H1 (cell line): ENCODE measurements at regions not wholly inside any gene's neighbourhood (a gene's known extent, or its start where the extent isn't known, plus 50 kb on each side); places are given as distances from the start of the nearest gene placed in this dataset.

Source experiments
- CTCF ChIA-PET: fragments of 300-600 bp; sonication (Branson Sonifier 250); formaldehyde crosslinking; loops from one replicate; lab custom pipeline; 2021; ENCODE audit not compliant: partially characterized antibody; lab: Charles Lee
- POLR2A ChIA-PET: fragments of 300-600 bp; sonication (Branson Sonifier 250); formaldehyde crosslinking; loops from one replicate; lab custom pipeline; 2021; ENCODE audit warnings: inconsistent platforms; ENCODE audit not compliant: partially characterized antibody; lab: Charles Lee
- DNase-seq, 2 experiments: peaks; one replicate each; pipeline versions ENCODE4 v3.0.0 to v3.0.0-alpha.2; 2010 to 2022; ENCODE audit warnings: low spot score in 2 of 2, low read depth in 1 of 2, mixed read lengths in 1 of 2
- FAIRE-seq: peaks from 2 replicates; lab custom pipeline; 2011; peaks lifted over from hg19 to GRCh38; lab: Jason Lieb, UNC
- H2AFZ ChIP-seq: 2 replicates; pipeline ENCODE4 v1.8.1; 2012; ENCODE audit warnings: low read length, inconsistent platforms
- H2AK5ac ChIP-seq: 2 replicates; pipeline ENCODE4 v1.6.1; 2013; ENCODE audit warnings: low read depth, low read length
- H2BK120ac ChIP-seq: replicated peaks from 2 replicates; pipeline ENCODE3; 2013; ENCODE audit warnings: low read depth, low read length, inconsistent platforms
- H2BK12ac ChIP-seq: 2 replicates; pipeline ENCODE4 v1.6.1; 2013; ENCODE audit warnings: low read depth, low read length
- H2BK15ac ChIP-seq: 2 replicates; pipeline ENCODE4 v1.6.1; 2013; ENCODE audit warnings: low read length
- H2BK20ac ChIP-seq: 2 replicates; pipeline ENCODE4 v1.6.1; 2013; ENCODE audit warnings: low read length
- H2BK5ac ChIP-seq: 2 replicates; pipeline ENCODE4 v1.6.1; 2013; ENCODE audit warnings: low read depth, low read length
- H3K14ac ChIP-seq: 2 replicates; pipeline ENCODE4 v1.6.1; 2013; ENCODE audit warnings: inconsistent platforms; ENCODE audit not compliant: insufficient read length
- H3K18ac ChIP-seq: 2 replicates; pipeline ENCODE4 v1.6.1; 2013; ENCODE audit warnings: low read length; ENCODE audit errors: extremely low read depth
- H3K23ac ChIP-seq: 2 replicates; pipeline ENCODE4 v1.6.1; 2013; ENCODE audit warnings: inconsistent platforms; ENCODE audit not compliant: insufficient read length
- H3K23me2 ChIP-seq: 2 replicates; pipeline ENCODE4 v1.6.1; 2013; ENCODE audit warnings: low read depth, low read length
- H3K27ac ChIP-seq: 2 replicates; pipeline ENCODE4 v1.6.1; 2011; ENCODE audit warnings: low read depth, low read length, inconsistent platforms
- H3K27me3 ChIP-seq, 4 experiments: replicated peaks in 1 of 4; 1 replicate in 1 of 4; 2 replicates in 3 of 4; pipeline versions ENCODE4 v1.6.1 to v1.8.1; 2011 to 2013; ENCODE audit warnings: low read length in 3 of 4, mild to moderate bottlenecking in 3 of 4, inconsistent platforms in 2 of 4, mixed read lengths in 2 of 4, moderate library complexity in 1 of 4; ENCODE audit not compliant: control insufficient read depth in 3 of 4, insufficient read depth in 3 of 4; ENCODE audit errors: extremely low read depth in 1 of 4
- H3K36me3 ChIP-seq, 4 experiments: 2 replicates each; pipeline versions ENCODE4 v1.6.1 to v1.8.1; 2011 to 2013; ENCODE audit warnings: mild to moderate bottlenecking in 4 of 4, low read length in 3 of 4, moderate library complexity in 2 of 4, control low read depth in 1 of 4, inconsistent platforms in 1 of 4; ENCODE audit not compliant: insufficient read depth in 4 of 4, control insufficient read depth in 2 of 4
- H3K4ac ChIP-seq: replicated peaks from 2 replicates; pipeline ENCODE3; 2013; ENCODE audit warnings: low read length, low read depth, mixed read lengths, inconsistent platforms; ENCODE audit not compliant: insufficient read length
- H3K4me1 ChIP-seq, 4 experiments: replicated peaks in 1 of 4; 1 replicate in 1 of 4; 2 replicates in 3 of 4; pipeline versions ENCODE4 v1.6.1 to v1.8.1; 2011 to 2013; ENCODE audit warnings: low read length in 3 of 4, inconsistent platforms in 2 of 4, mixed read lengths in 1 of 4; ENCODE audit not compliant: insufficient read depth in 4 of 4, control insufficient read depth in 3 of 4
- H3K4me2 ChIP-seq, 2 experiments: 2 replicates each; pipeline versions ENCODE4 v1.6.1 to v1.8.1; 2011 to 2013; ENCODE audit warnings: low read depth in 2 of 2, low read length in 2 of 2, control low read depth in 1 of 2, inconsistent platforms in 1 of 2, mild to moderate bottlenecking in 1 of 2; ENCODE audit not compliant: insufficient read depth in 1 of 2
- H3K4me3 ChIP-seq, 4 experiments: fragments of 200-600, 300-600 bp in 1 of 4; sonication (generic), shearing (Covaris generic), sonication (Bioruptor Twin) in 1 of 4; 2 replicates each; pipeline versions ENCODE4 v1.5.1 to v1.8.1; 2011 to 2016; ENCODE audit warnings: low read length in 4 of 4, low read depth in 3 of 4, control low read depth in 2 of 4, inconsistent platforms in 2 of 4, mild to moderate bottlenecking in 2 of 4, mixed read lengths in 1 of 4, moderate library complexity in 1 of 4; ENCODE audit not compliant: insufficient read depth in 2 of 4; ENCODE audit errors: extremely low read depth in 1 of 4
- H3K56ac ChIP-seq: replicated peaks from 2 replicates; pipeline ENCODE3; 2013; ENCODE audit warnings: low read depth, mild to moderate bottlenecking, mixed read lengths, low read length, inconsistent platforms; ENCODE audit not compliant: insufficient read length
- H3K79me1 ChIP-seq: 2 replicates; pipeline ENCODE4 v1.6.1; 2013; ENCODE audit warnings: low read depth, low read length, control low read depth
- H3K79me2 ChIP-seq, 2 experiments: 2 replicates each; pipeline versions ENCODE4 v1.6.1 to v1.8.1; 2012 to 2013; ENCODE audit warnings: low read length in 2 of 2, mild to moderate bottlenecking in 2 of 2, inconsistent platforms in 1 of 2; ENCODE audit not compliant: insufficient read depth in 2 of 2, control insufficient read depth in 1 of 2
- H3K9ac ChIP-seq, 4 experiments: replicated peaks in 1 of 4; 1 replicate in 1 of 4; 2 replicates in 3 of 4; pipeline versions ENCODE4 v1.6.1 to v1.8.1; 2011 to 2013; ENCODE audit warnings: low read depth in 3 of 4, low read length in 3 of 4, control low read depth in 2 of 4, mild to moderate bottlenecking in 2 of 4, moderate library complexity in 2 of 4, inconsistent platforms in 1 of 4; ENCODE audit errors: extremely low read depth in 1 of 4
- H3K9me3 ChIP-seq, 2 experiments: 2 replicates each; pipeline versions ENCODE4 v1.6.1 to v1.8.1; 2012 to 2013; ENCODE audit warnings: mild to moderate bottlenecking in 2 of 2, moderate library complexity in 2 of 2, control low read depth in 1 of 2, inconsistent platforms in 1 of 2, low read depth in 1 of 2, low read length in 1 of 2, mixed read lengths in 1 of 2; ENCODE audit not compliant: insufficient read depth in 2 of 2
- H4K20me1 ChIP-seq, 2 experiments: replicated peaks in 1 of 2; 2 replicates each; pipeline versions ENCODE3 to v1.8.1; 2011 to 2013; ENCODE audit warnings: inconsistent platforms in 2 of 2, low read length in 2 of 2, mild to moderate bottlenecking in 1 of 2; ENCODE audit not compliant: insufficient read depth in 2 of 2, control insufficient read depth in 1 of 2
- H4K5ac ChIP-seq: 2 replicates; pipeline ENCODE4 v1.6.1; 2013; ENCODE audit warnings: low read length, low read depth, mixed read lengths, inconsistent platforms; ENCODE audit not compliant: insufficient read length
- H4K8ac ChIP-seq: 2 replicates; pipeline ENCODE4 v1.8.0; 2013; ENCODE audit warnings: mild to moderate bottlenecking, moderate library complexity, low read length, inconsistent platforms; ENCODE audit not compliant: insufficient read depth; ENCODE audit errors: extremely low read depth
- H4K91ac ChIP-seq: replicated peaks from 2 replicates; pipeline ENCODE3; 2013; ENCODE audit warnings: low read length, mixed read lengths, inconsistent platforms; ENCODE audit not compliant: insufficient read length
- CHD2 ChIP-seq: IDR thresholded peaks from 2 replicates; pipeline ENCODE4 v1.6.1; 2012; ENCODE audit warnings: low read length, improper control_type of control experiment
- CTCF ChIP-seq, 3 experiments: IDR thresholded peaks; 1 replicate in 2 of 3; 2 replicates in 1 of 3; pipeline versions ENCODE4 v1.5.1 to v1.6.1; 2011; ENCODE audit warnings: low read length in 3 of 3, mild to moderate bottlenecking in 3 of 3, inconsistent platforms in 2 of 3, low read depth in 1 of 3, moderate library complexity in 1 of 3; ENCODE audit not compliant: insufficient read depth in 1 of 3; ENCODE audit errors: control extremely low read depth in 1 of 3
- JUND ChIP-seq: IDR thresholded peaks from 2 replicates; pipeline ENCODE4 v1.6.1; 2011; ENCODE audit warnings: mild to moderate bottlenecking, improper control_type of control experiment, low read length
- POU5F1 ChIP-seq: IDR thresholded peaks from 2 replicates; pipeline ENCODE4 v1.6.1; 2011; ENCODE audit warnings: low read depth, mild to moderate bottlenecking, low read length, moderate library complexity
- SRF ChIP-seq: IDR thresholded peaks from 2 replicates; pipeline ENCODE4 v1.6.1; 2011; ENCODE audit warnings: mild to moderate bottlenecking, low read depth, low read length, moderate library complexity
- TBP ChIP-seq: IDR thresholded peaks from 2 replicates; pipeline ENCODE4 v1.6.1; 2011; ENCODE audit warnings: low read depth, low read length, improper control_type of control experiment
- TCF12 ChIP-seq: IDR thresholded peaks from 2 replicates; pipeline ENCODE4 v1.6.1; 2011; ENCODE audit warnings: low read depth, mild to moderate bottlenecking, low read length
- WGBS, 2 experiments: shearing (Covaris generic) in 1 of 2; methylation state at CpG; one replicate each; pipeline versions ENCODE4 v1.1.6 to v1.1.7; 2013 to 2015; ENCODE audit warnings: low lambda C conversion rate in 2 of 2, mixed read lengths in 2 of 2, inconsistent platforms in 1 of 2, low coverage in 1 of 2, missing lambda C conversion rate in 1 of 2; ENCODE audit not compliant: insufficient replicate concordance in 2 of 2, insufficient coverage in 1 of 2, insufficient read length in 1 of 2; ENCODE audit errors: extremely low coverage in 1 of 2, missing lambda C conversion rate in 1 of 2; 5-methylcytosine and 5-hydroxymethylcytosine counted together

DNA sequence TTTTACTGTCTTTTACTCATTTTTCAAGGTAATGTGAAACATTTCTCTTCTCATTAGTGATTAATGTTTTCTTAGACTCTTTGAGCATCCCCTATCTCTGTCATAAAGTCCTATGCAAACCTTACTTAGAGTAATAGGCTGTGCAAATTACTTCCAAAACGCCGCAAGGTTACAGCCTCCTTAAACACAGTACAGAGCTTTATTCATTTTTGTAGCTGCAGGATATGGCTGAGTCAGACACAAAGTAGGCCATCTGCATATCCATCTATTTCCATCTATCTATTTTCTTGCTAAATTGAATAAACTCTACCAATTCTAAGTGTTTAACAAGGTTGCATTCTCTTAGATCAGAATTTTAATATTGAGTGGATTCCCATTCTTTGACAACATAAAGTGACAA lies 335.6 kb upstream of the SLC16A7 start:
- H3K27me3 ChIP-seq = peaks cover 0 to 1% (median 0%) of the 10 kb centered on the region in 4 experiments; a peak in 1 of 7 replicates
- H2BK20ac ChIP-seq = no peak overlapping the region
- no peak overlapping the region for H3K18ac ChIP-seq
- H2BK12ac ChIP-seq = no peak overlapping the region
- POLR2A ChIA-PET = no interaction called here
- DNase-seq (no peak), FAIRE-seq (no peak)
- no peaks in the 10 kb centered on the region for H3K23me2 ChIP-seq
- no peak overlapping the region for H3K4ac ChIP-seq
- H3K4me3 ChIP-seq = no peak overlapping the region
- H3K9me3 ChIP-seq = no peaks in the 10 kb centered on the region; a peak in 2 of 4 replicates
- no peak overlapping the region for H4K91ac ChIP-seq
- no peak overlapping the region for H3K27ac ChIP-seq
- CTCF ChIA-PET = no interaction called here
- H3K9ac ChIP-seq = no peak overlapping the region
- H2BK5ac ChIP-seq = no peak overlapping the region
- WGBS, 2 experiments = 94% methylated on average over 2 of the region's 2 CpGs; no CpG with 5 or more reads in 1 of the 2 experiments
- H3K56ac ChIP-seq = no peak overlapping the region
- H4K8ac ChIP-seq = no peak overlapping the region
- H2AK5ac ChIP-seq = no peak overlapping the region
- no peaks in the 10 kb centered on the region for H4K20me1 ChIP-seq
- H3K36me3 ChIP-seq = no peaks in the 10 kb centered on the region
- no peak overlapping the region for H3K4me2 ChIP-seq
- H3K14ac ChIP-seq = no peak overlapping the region
- TF ChIP-seq SRF (no peak), TCF12 (no peak), CHD2 (no peak), TBP (no peak), CTCF (IDR thresholded peaks at IDR 0.05; ENCODE audit: control extremely low read depth in 1 of 3, insufficient read depth in 1 of 3, low read depth in 1 of 3, low read length in 3 of 3) (no peak), POU5F1 (no peak), JUND (no peak)
- no peak overlapping the region for H2BK15ac ChIP-seq
- no peaks in the 10 kb centered on the region for H3K79me2 ChIP-seq
- H3K23ac ChIP-seq = no peak overlapping the region
- H2AFZ ChIP-seq = no peak overlapping the region
- no peaks in the 10 kb centered on the region for H3K79me1 ChIP-seq
- no peaks in the 10 kb centered on the region for H3K4me1 ChIP-seq
- no peak overlapping the region for H2BK120ac ChIP-seq
- H4K5ac ChIP-seq = no peak overlapping the region
